Colon (tissue), 2 donors: ENCODE measurements at regions not wholly inside any gene's neighbourhood (a gene's known extent, or its start where the extent isn't known, plus 50 kb on each side); places are given as distances from the start of the nearest gene placed in this dataset.
"Not testable (repeated sequence)": the region's sequence is repeated elsewhere in the genome, so short reads cannot be mapped to it uniquely, and the experiment has no call there.

Source experiments
- FAIRE-seq: peaks from 2 replicates; lab custom pipeline; 2012; peaks lifted over from hg19 to GRCh38; lab: Jason Lieb, UNC
- donor health status: control.
- donor health status: control.

GRCh38 chr11:134665571-134666270 is 253.7 kb upstream of the B3GAT1 start:
- FAIRE-seq = no peak

GRCh38 chr11:134665188-134665535 is 253.1 kb upstream of the B3GAT1 start:
- no peak for FAIRE-seq

- no peak for FAIRE-seq
Measured at GRCh38 chr11:134664447-134665187, 252.6 kb upstream of the B3GAT1 start.

GRCh38 chr11:134663506-134664313 is 251.7 kb upstream of the B3GAT1 start:
- FAIRE-seq = no peak

DNA sequence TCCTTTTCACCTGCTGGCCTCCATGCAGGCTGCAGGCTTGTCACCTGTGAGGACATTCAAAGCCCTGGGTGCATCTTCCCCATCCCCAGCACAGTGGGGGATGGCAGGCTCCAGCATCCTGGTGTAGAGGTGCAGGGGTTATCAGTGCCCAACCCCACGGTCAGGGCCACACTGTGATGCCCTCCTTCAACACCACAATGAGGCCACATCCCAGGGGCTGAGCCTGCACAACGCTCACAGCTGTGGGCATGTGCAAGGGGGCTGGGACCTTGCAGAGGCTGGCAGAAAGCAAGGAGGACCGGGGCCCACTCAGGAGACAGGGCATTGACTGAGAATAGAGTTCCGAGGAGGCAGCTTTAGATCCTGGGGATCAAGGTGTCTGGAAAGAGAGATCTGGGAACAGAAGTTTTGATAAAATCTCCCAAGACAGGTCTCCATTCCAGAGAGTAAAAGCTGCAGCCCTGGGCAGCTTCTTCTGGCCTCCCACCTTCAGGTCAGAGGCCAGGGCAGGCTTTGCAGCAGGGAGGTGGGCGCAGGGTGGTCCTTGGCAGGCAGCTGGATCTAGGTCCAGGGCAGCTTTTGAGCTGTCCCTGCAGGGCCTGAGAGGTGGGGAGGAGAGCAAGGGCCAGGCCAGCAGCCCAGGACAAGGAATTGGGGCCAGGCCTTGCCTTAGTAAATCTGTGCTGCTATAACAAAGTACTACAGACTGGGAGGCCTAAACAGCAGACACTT is 250.8 kb upstream of the B3GAT1 start:
- FAIRE-seq = no peak

DNA sequence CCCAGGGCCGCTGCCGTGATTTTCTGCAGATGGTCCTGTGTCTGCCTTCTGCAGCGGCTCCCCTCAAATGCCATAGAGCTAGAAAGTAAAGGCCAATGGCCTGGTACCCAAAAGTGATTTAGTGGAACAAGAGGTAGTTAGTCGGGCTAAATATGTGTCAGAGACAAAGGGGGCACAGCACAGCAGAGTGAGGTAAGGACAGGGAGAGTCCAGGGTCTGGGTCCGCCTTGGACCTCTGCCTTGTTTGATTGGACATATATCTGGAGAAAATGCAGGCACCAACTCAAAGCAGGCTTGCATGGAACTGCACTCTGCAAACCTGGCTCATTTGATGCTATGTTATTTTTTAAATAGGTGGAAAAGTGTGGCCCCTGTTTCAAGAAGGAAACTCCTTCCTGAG is 249.6 kb upstream of the B3GAT1 start:
- no peak for FAIRE-seq

DNA sequence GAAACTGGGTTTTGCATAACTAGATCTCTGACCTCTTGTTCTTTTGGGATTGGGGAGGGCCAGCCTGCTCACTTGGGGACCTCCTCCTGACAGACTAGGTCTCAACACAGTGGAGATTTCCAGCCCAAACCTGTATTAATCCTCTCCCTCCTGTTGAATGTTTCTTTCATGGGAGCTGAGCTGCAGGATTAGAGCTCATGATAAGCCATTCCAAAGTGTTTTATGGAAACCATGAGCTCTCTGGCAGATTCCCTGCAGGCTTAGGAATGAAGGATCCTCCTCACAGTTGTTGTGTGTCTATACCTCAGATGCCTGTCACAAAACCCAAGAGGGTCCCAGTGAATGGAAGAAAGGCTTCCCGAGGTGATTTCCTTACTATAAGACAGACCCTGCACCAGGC is 248.4 kb upstream of the B3GAT1 start:
- FAIRE-seq = no peak

GRCh38 chr11:134659882-134660281 is 247.8 kb upstream of the B3GAT1 start:
- FAIRE-seq = no peak

GRCh38 chr11:134658481-134659225 is 246.6 kb upstream of the B3GAT1 start:
- FAIRE-seq = no peak

DNA sequence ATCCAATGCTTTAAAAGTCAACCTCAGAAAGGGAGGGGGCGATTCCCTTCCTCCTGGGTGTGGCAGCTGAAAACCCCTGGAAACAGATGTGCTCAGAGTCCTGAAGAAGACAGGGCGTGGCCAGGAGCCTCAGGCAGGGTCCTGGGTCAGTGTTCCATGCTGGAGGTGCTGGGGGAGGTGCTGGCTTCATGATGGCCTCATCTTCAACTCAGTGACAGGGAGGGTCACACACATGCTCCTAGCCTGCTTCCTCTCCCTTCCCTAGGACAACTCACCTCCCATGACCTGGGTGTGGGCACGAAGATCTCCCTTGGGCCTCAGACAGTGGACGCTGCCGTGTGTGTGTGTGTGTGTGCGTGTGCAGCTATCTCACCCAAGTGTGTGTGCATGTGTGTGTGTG is 245.6 kb upstream of the B3GAT1 start:
- FAIRE-seq = no peak

DNA sequence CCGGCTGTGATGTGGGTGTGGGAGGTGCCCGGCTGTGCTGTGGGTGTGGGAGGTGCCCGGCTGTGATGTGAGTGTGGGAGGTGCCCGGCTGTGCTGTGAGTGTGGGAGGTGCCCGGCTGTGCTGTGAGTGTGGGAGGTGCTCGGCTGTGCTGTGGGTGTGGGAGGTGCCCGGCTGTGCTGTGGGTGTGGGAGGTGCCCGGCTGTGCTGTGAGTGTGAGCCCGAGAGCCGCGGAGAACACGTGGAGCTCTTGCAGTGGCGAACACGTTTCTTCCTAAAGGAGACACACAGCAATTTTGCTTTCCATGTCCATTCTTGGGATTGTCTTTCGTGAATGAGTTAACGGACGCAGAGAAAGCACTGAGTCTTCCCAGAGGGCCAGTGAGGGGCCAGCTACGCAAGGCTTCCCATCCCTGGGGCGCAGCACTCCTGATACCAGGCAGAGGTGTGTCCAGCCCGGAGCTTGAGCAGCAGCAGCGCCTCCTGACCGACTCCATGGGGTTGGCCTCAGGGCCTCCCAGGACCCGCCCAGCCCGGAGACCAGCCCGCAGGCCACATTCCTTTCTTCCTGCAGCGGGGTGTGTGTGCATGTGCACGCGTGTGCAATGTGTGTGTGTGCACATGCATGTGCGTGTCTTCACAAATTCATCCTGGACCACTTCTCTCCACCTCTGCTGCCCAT is 245.0 kb upstream of the B3GAT1 start:
- no peak for FAIRE-seq

DNA sequence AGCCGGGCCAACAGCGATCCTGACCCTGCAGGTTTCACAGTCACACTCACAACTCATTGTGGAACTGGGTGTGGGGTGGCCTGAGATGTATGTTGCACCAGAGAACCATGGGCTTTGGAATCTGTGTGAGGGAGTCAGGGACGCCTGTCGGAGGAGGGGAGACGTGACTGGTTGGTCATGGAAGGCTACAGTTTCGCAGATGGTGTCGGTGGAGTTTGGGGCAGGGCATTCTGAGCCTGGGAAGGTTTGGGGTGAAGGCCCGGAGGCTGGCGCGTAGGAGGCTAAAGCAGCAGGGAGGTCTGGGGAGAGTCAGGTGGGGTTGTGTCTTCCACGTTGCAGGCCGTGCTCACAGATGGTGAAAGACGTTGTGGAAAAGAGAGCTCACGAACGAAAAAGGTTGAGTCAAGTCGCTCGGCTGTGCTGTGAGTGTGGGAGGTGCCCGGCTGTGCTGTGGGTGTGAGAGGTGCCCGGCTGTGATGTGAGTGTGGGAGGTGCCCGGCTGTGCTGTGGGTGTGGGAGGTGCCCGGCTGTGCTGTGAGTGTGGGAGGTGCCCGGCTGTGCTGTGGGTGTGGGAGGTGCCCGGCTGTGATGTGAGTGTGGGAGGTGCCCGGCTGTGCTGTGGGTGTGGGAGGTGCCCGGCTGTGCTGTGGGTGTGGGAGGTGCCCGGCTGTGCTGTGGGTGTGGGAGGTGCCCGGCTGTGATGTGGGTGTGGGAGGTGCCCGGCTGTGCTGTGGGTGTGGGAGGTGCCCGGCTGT is 244.2 kb upstream of the B3GAT1 start:
- FAIRE-seq = not testable (repeated sequence)

DNA sequence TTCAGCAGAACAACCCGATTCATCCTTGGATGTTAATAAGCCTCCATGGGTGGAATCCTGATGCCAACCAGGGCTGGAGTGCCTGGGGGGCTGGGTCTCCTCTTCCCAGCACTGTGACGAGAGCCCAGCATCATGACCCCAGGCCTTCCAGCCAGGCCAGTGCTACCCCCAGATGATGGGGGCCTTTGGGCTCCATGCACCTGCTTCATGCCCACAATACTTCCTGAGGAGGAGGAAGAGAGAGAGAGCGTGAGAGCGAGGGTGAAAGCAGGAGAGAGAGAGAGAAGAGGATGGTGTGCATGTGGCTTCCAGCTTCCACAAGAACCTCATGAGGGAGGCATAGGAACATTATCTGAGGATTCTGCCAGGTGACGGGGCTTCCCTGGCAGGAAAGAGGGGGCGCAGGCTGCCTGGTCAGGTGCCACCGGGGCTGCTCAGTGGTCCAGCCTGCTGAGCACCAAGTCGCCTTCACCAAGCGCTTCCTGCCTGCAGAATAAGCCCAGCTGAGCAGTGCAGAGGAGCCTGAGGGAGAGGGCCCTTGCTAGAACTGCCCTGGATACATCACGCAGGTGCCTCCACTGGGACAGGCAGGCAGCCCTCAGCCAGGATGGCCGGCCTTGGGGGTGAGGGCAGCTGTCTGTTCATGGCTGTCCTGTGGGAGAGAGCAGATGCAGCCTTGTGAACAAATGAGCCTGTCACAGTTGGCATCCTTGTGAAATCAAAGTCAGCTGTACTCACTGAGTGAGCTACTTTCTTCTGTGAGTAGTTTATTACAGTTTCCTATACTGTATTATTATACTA is 243.3 kb upstream of the B3GAT1 start:
- FAIRE-seq = no peak

DNA sequence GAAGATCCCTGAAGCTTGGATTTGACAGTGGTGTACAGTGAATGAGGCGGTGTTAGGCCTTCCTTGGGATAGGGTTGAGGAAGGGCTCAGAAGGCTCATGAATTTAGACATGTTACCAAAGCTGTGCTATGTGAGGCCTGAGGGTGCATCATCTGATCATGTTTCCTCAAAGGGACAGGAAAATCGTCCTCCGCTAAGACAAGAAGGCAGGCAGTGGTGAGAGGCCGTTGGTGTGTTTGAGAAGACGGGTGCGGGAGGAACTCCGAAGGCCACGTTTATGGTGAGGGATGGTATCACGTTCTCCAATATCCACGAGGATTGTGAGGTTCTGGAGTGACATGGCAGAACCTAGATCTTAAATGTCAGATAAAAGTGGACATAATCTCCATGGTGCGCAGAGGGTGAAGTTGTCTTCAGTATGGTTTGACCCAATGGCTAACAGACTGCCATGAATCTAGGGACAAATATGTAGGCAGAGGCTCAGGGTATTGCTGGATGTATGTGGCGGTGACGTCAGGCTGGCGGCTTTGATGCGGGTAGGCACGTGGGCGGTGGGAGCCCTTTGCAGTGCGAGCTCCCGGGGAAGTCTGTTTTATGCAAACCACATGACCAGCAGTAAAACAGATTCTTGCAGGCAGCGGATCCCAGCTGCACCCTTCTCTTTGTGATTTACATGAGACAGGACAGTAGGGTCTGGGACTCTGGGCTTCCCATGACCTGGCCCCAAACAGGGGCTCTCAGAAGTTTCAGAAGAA is 242.3 kb upstream of the B3GAT1 start:
- no peak for FAIRE-seq

DNA sequence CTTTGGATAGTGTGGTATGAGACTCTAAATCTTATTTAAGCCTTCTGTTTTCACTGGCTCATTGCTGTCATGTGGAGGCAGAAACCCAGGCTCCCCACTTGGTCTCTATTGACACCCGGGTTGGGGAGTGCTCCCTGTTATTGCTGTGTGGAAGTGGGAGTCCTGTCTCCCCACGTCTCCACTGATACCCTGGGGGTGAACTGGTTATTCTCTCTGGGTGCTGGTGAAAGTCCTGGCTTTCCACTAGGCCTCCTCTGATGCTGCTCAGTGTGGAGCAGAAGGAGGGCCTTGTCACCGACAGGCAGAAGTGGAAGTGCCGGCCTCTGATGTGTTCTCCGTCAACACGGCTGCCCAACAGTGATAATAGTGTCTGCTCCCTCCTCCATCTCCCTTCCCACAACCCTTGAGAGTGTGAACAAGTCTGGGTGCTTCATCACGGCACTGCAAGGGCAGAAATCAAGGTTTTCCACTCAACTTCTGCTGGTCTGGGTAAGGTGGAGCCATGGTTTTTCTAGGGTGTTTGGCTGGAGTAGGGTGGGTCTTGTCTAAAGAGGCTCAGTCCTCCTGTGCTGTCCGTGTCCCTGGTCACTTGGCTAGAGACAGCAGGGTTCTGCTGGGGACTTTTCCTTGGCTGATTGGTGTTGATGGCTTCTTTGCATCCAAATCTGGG is 240.7 kb upstream of the B3GAT1 start:
- no peak for FAIRE-seq

DNA sequence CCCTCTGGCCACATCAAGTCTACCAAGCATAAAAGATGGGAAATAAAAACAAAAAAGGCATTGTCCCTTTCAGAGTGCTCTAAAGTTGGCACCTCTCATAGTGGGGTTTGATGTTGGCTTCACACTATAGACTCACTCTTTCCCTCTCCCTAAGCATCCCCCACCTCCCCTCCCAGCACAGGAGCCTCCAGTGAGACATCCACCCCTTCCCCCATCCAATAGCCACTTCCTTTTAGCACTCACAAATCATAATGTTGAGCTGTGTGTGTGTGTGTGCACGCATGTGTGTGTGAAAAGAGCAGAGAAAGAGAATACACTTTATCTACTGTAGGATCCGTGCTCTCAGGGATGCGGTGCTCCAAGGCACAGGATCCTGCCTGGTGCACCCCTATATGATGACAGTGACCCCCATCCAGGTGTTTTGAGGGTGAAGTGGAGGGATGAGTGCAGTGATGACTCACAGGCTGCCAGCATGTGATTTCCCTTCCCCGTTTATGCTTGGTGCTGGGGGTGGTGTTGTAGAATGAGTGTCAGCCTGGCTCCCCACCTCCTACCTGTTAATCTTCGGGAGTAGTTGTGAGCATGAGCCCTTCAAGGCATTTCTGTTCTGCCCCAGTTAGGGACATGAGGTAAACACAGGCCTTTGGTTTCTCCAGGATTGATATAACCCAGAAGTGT is 235.2 kb upstream of the B3GAT1 start:
- FAIRE-seq = no peak

DNA sequence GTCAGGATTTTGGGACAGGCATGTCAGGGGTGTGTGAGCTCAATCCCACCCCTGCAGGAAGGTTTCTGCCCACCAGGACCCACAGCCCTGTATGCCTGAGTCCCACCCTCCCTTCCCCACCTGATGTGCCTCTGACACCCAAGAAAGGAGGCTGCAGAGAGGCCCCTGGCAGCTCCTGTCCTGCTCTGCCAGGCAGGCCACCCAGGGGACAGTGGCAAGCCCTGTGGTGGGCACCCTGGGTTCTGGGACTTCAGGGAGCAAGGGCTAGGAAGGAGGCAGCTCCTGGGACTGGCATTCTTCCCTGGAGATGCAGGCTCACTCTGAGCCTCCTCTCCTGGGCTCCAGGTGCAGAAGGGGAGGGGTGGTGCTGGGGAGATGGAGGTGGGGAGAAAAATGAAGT is 234.5 kb upstream of the B3GAT1 start:
- FAIRE-seq = no peak

GRCh38 chr11:134645576-134645975 is 233.5 kb upstream of the B3GAT1 start:
- no peak for FAIRE-seq
